ENCODE measurements at regions not wholly inside any gene's neighbourhood (a gene's known extent, or its start where the extent isn't known, plus 50 kb on each side); places are given as distances from the start of the nearest gene placed in this dataset.

- no peak for TF ChIP-seq CTCF (IDR thresholded peaks at IDR 0.05; ENCODE audit: control insufficient read depth, insufficient read depth, low read depth, low read length, missing control alignments)
These were observed 474.3 kb downstream of the ARHGEF28 start for GRCh38 chr5:74100268-74100665.

GRCh38 chr5:74099538-74100267 lies 473.7 kb downstream of the ARHGEF28 start:
- TF ChIP-seq CTCF (IDR thresholded peaks at IDR 0.05; ENCODE audit: control insufficient read depth, insufficient read depth, low read depth, low read length, missing control alignments): no peak
- DNase-seq (ENCODE audit: low read depth): no peak
- H3K4me3 ChIP-seq (ENCODE audit: control insufficient read depth, low read depth, low read length): no peak overlapping the region

More at GRCh38 chr5:74100268-74100665, 474.3 kb downstream of the ARHGEF28 start:
- H3K4me3 ChIP-seq (ENCODE audit: control insufficient read depth, low read depth, low read length): no peak overlapping the region
- no peak for DNase-seq (ENCODE audit: low read depth)

- no peak overlapping the region for H3K4me3 ChIP-seq (ENCODE audit: control insufficient read depth, low read depth, low read length)
- TF ChIP-seq CTCF (IDR thresholded peaks at IDR 0.05; ENCODE audit: control insufficient read depth, insufficient read depth, low read depth, low read length, missing control alignments): no peak
- no peak for DNase-seq (ENCODE audit: low read depth)
These were observed 472.9 kb downstream of the ARHGEF28 start for GRCh38 chr5:74098941-74099340.

GRCh38 chr5:74098456-74098855 lies 472.5 kb downstream of the ARHGEF28 start:
- H3K4me3 ChIP-seq (ENCODE audit: control insufficient read depth, low read depth, low read length): no peak overlapping the region
- no peak for TF ChIP-seq CTCF (IDR thresholded peaks at IDR 0.05; ENCODE audit: control insufficient read depth, insufficient read depth, low read depth, low read length, missing control alignments)

GRCh38 chr5:74096325-74096724 lies 470.3 kb downstream of the ARHGEF28 start:
- DNase-seq (ENCODE audit: low read depth): no peak
- no peak overlapping the region for H3K4me3 ChIP-seq (ENCODE audit: control insufficient read depth, low read depth, low read length)
- TF ChIP-seq CTCF (IDR thresholded peaks at IDR 0.05; ENCODE audit: control insufficient read depth, insufficient read depth, low read depth, low read length, missing control alignments): no peak

More at GRCh38 chr5:74098456-74098855, 472.5 kb downstream of the ARHGEF28 start:
- DNase-seq (ENCODE audit: low read depth): no peak

GRCh38 chr5:74095871-74096270 lies 469.9 kb downstream of the ARHGEF28 start:
- TF ChIP-seq CTCF (IDR thresholded peaks at IDR 0.05; ENCODE audit: control insufficient read depth, insufficient read depth, low read depth, low read length, missing control alignments): no peak
- H3K4me3 ChIP-seq (ENCODE audit: control insufficient read depth, low read depth, low read length): no peak overlapping the region
- no peak for DNase-seq (ENCODE audit: low read depth)
